HG02610 (cell line): ENCODE measurements at regions not wholly inside any gene's neighbourhood (a gene's known extent, or its start where the extent isn't known, plus 50 kb on each side); places are given as distances from the start of the nearest gene placed in this dataset.

Source experiments
- ATAC-seq: cut with Tn5 transposase; IDR thresholded peaks from one replicate; pipeline ENCODE4 v1.9.1; 2021; ENCODE audit warnings: mild to moderate bottlenecking, moderate library complexity; ENCODE audit not compliant: unreplicated experiment

DNA sequence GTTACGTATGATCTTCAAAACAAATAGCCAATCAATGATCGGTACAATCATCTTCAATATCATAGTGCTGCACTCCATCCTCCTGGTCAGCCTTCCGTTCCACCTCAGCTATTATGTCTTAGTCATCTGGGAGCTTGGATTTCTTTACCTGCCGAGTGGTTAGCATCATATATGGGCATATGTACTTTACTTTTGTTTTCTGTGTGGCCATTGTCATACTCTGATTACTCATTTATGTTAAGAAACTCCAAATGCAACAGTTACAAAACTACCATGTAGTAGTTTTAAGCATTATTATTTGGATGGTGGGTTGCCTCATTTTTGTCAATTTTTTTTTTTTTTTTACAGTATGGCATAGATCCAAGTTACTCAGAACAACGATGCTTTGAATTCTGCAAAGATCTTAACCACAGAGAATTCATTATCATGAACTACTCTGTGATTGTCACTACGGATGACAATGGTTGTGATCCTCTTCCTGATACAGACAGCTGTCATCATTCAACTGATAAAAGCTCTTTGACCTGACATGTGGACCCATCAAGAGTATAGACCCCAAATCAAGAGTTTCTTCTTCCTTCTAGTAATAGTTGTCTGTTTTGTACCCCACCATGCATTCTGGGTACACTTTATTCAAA, 52.1 kb upstream of the NME8 start:
- ATAC-seq = peak; percentile 83
